ENCODE measurements at regions not wholly inside any gene's neighbourhood (a gene's known extent, or its start where the extent isn't known, plus 50 kb on each side); places are given as distances from the start of the nearest gene placed in this dataset.
A peak's percentile ranks its signal among the peaks of the same experiment; 100 is the strongest.

GRCh38 chr2:104790100-104790811 lies 63.7 kb upstream of the POU3F3 start:
- TF ChIP-seq CTCF (IDR thresholded peaks at IDR 0.05; ENCODE audit: low read depth, low read length, missing control alignments), result no peak
- DNase-seq (ENCODE audit: low read depth), result peak; percentile 57
- peak overlapping the region; percentile 24 for H3K4me3 ChIP-seq (ENCODE audit: low read depth, low read length)
- in situ Hi-C loops (cut with HindIII; ENCODE audit: low sequenced_read_pairs), result no loop called here

DNA sequence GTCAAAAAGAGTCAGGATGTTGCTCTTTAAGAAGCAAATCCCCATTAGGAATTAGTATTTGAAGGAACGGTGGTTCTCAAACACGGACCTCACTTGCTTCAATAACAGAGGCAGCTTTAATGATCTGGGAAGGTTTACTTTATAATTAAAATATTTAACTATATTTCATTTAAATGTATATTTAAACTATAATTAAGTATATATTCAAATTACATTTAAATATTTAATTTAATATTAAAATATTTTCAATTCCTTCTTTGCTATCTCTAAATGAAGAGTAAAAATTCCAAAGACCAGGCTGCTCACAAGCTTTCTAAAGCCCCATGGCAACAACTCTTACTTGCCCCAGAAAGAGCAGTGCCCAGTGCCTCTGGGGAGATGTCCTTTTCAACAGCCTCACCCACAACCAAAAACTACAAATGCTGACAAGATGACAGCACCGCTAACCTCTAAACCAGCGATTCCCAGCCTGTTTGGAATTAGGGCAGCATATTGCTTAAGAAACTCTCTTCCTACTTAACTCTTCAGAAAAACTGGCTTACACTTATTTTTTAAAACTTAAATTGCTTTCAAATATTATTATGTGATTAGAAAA lies 62.9 kb upstream of the POU3F3 start:
- DNase-seq (ENCODE audit: low read depth), result no peak
- no peak for TF ChIP-seq CTCF (IDR thresholded peaks at IDR 0.05; ENCODE audit: low read depth, low read length, missing control alignments)
- in situ Hi-C loops (cut with HindIII; ENCODE audit: low sequenced_read_pairs), result no loop called here
- no peak overlapping the region for H3K4me3 ChIP-seq (ENCODE audit: low read depth, low read length)

DNA sequence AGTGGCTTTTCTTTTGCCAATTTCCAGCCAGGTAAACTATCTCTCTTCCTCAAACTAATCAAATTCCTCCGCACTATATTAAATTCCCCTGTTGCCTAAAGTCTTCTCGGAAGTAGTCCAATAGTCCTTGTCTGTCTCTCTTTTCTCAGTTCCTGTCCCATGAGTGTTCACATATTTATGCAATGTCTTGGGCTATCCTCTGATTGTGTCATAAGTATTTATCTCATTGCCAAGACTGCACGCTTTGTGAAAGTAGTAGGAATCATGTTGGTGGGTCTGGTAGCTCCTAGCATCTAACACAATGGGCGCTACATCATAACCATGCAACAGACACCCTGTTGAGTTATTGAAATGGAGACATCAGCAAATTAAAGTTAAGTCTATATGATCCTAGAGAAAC lies 59.9 kb upstream of the POU3F3 start:
- H3K4me3 ChIP-seq (ENCODE audit: low read depth, low read length), result no peak overlapping the region
- in situ Hi-C loops (cut with HindIII; ENCODE audit: low sequenced_read_pairs), result no loop called here
- no peak for DNase-seq (ENCODE audit: low read depth)
- no peak for TF ChIP-seq CTCF (IDR thresholded peaks at IDR 0.05; ENCODE audit: low read depth, low read length, missing control alignments)

DNA sequence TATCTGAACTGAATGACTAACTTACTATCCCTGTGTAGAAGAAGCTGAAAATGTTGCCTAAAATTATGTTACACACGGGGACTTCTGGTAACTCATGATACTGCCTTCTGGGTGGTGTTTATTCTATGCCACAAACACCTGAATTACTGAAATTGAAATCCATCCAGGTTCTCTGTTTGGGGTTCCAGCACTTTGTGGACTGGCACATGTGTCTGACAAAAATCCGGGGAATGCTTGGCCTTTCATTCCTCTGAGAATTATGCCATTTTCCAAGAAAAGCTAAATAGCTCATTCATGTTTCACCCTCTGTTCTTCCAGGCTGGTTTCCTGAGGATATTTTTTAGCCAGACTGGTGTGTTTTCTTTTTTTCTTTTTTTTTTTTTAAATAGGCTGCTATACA lies 59.5 kb upstream of the POU3F3 start:
- DNase-seq (ENCODE audit: low read depth), result peak; percentile 54
- no peak overlapping the region for H3K4me3 ChIP-seq (ENCODE audit: low read depth, low read length)
- TF ChIP-seq CTCF (IDR thresholded peaks at IDR 0.05; ENCODE audit: low read depth, low read length, missing control alignments), result no peak
- in situ Hi-C loops (cut with HindIII; ENCODE audit: low sequenced_read_pairs), result no loop called here

All from astrocyte of the cerebellum (primary cell).